OCI-LY7 (cell line): ENCODE measurements at regions not wholly inside any gene's neighbourhood (a gene's known extent, or its start where the extent isn't known, plus 50 kb on each side); places are given as distances from the start of the nearest gene placed in this dataset.

Source experiments
- BruUV-seq: library from RNA; stranded (reverse); fragments of 400-500 nt; replicated peaks from 2 replicates; lab custom pipeline; 2021; lab: Mats Ljungman, UMichigan
- CTCF ChIA-PET: fragments of 300-600 bp; sonication (Branson Sonifier 250); formaldehyde crosslinking; loops from one replicate; lab custom pipeline; 2022; ENCODE audit warnings: antibody characterized with exemption; ENCODE audit not compliant: unreplicated experiment; lab: Charles Lee
- POLR2A ChIA-PET: fragments of 300-600 bp; sonication (Branson Sonifier 250); formaldehyde crosslinking; loops from one replicate; lab custom pipeline; 2022; ENCODE audit warnings: antibody characterized with exemption; lab: Charles Lee
- DNase-seq: peaks from one replicate; pipeline ENCODE4 v3.0.0-alpha.2; 2015; ENCODE audit warnings: low spot score
- H2AFZ ChIP-seq: fragments of 200-600 bp; sonication (generic), shearing (Covaris generic); 2 replicates; pipeline ENCODE4 v1.6.1; 2014; ENCODE audit warnings: mild to moderate bottlenecking, antibody characterized with exemption, low read length, moderate library complexity
- H3K27ac ChIP-seq: fragments of 200-600 bp; sonication (generic); 2 replicates; pipeline ENCODE4 v1.5.1; 2014; ENCODE audit warnings: mixed run types, low read depth, mild to moderate bottlenecking, moderate library complexity, low read length, inconsistent platforms; ENCODE audit not compliant: poor library complexity, severe bottlenecking
- H3K36me3 ChIP-seq: fragments of 200-600 bp; sonication (generic); 2 replicates; pipeline ENCODE4 v1.6.1; 2014; ENCODE audit warnings: mild to moderate bottlenecking, antibody characterized with exemption, low read length, moderate library complexity, mixed read lengths; ENCODE audit not compliant: insufficient read depth
- H3K4me1 ChIP-seq: fragments of 200-600 bp; sonication (generic); 2 replicates; pipeline ENCODE4 v1.5.1; 2014; ENCODE audit warnings: mild to moderate bottlenecking, low read length; ENCODE audit not compliant: insufficient read depth, poor library complexity, severe bottlenecking
- H3K4me2 ChIP-seq: fragments of 200-600 bp; sonication (generic); 2 replicates; pipeline ENCODE4 v1.6.1; 2014; ENCODE audit warnings: mild to moderate bottlenecking, low read length
- H3K4me3 ChIP-seq: fragments of 200-600 bp; sonication (generic); 2 replicates; pipeline ENCODE4 v1.5.1; 2014; ENCODE audit warnings: mild to moderate bottlenecking, low read depth, low read length; ENCODE audit not compliant: poor library complexity, severe bottlenecking
- H3K79me2 ChIP-seq: fragments of 200-600 bp; sonication (generic); 2 replicates; pipeline ENCODE4 v1.6.1; 2016; ENCODE audit warnings: low read depth, mild to moderate bottlenecking, low read length, moderate library complexity, mixed read lengths; ENCODE audit not compliant: insufficient read depth
- H3K9me2 ChIP-seq: fragments of 200-600 bp; sonication (generic); 2 replicates; pipeline ENCODE4 v1.6.1; 2016; ENCODE audit warnings: mild to moderate bottlenecking, low read length, mixed read lengths; ENCODE audit not compliant: insufficient read depth
- H3K9me3 ChIP-seq: fragments of 200-600 bp; sonication (generic); 2 replicates; pipeline ENCODE4 v1.6.1; 2014; ENCODE audit warnings: mild to moderate bottlenecking, mixed run types, low read length, mixed read lengths
- H4K20me1 ChIP-seq: fragments of 200-600 bp; sonication (generic); 2 replicates; pipeline ENCODE4 v1.6.1; 2014; ENCODE audit warnings: mild to moderate bottlenecking, antibody characterized with exemption, low read length, moderate library complexity, mixed read lengths; ENCODE audit not compliant: insufficient read depth
- CTCF ChIP-seq: fragments of 200-600 bp; sonication (generic); conservative IDR thresholded peaks from 2 replicates; pipeline ENCODE4 v1.5.1; 2014; ENCODE audit warnings: mild to moderate bottlenecking, antibody characterized with exemption, low read length, moderate library complexity, mixed read lengths
- EZH2phosphoT487 ChIP-seq: fragments of 200-600 bp; sonication (generic); IDR thresholded peaks from 2 replicates; pipeline ENCODE4 v1.6.1; 2018; ENCODE audit warnings: low read depth, borderline replicate concordance, mild to moderate bottlenecking, mixed run types, antibody characterized with exemption, low read length, moderate library complexity, mixed read lengths
- intact Hi-C: fragments of 100-400 bp; cut with micrococcal nuclease; formaldehyde crosslinking; loops from one replicate; pipeline ENCODE4 v1.10.0; 2022; ENCODE audit not compliant: unreplicated experiment

DNA sequence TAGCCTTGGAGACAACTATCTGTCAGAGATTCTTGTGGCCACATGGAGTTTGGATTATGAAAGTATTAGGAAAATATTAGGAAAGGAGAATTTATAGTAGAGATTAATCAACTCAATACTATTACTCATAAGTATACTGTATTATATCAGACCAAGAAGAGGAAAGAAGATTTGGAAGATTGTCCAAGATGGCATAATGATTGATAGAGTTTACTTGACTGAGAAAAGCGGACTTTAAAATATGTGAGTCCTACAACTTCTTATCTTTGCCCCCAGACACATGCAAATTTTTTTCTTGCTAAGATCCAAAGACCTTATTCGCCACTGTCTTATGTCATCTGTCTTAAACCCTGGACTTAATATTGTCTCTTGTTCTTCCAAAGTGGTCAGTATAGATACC lies 54.8 kb upstream of the SHISA3 start:
- no peak overlapping the region for H3K4me2 ChIP-seq

DNA sequence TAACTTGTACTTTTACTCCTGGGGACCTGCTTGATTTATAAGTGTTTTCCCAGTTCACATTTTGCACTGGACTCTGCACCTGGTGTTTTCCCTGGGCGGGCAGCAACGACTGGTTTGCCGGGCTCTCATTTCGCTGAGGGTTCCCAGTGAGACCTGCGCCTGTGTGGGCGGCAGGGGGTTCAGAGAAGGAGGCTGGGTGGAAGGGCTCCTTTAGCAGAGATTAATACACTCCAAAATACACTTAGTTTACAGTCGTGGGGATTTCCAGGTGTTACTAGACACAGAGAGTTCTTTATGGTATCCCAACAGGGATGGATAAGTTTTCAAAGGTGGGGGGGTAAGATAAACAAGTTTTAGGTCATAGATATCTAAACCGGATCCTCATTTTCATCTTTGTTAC lies 53.0 kb upstream of the SHISA3 start:
- Histone ChIP-seq H3K4me3 (no peak overlapping the region), H3K9me3 (no peaks in the 10 kb centered on the region), H4K20me1 (no peaks in the 10 kb centered on the region), H2AFZ (no peak overlapping the region), H3K4me2 (peak overlapping the region; percentile 13; the same call in 1 of the 2 replicates), H3K27ac (no peak overlapping the region), H3K36me3 (no peaks in the 10 kb centered on the region), H3K4me1 (peaks cover 11% of the 10 kb centered on the region), H3K9me2 (no peaks in the 10 kb centered on the region), H3K79me2 (no peaks in the 10 kb centered on the region)
- intact Hi-C loops: no loop called here
- DNase-seq: no peak
- ChIA-PET CTCF (no interaction called here), POLR2A (no interaction called here)
- BruUV-seq: no TSS peak
- no peak for TF ChIP-seq EZH2phosphoT487
- TF ChIP-seq CTCF: no peak

More for the DNA sequence above, 54.8 kb upstream of the SHISA3 start:
- Histone ChIP-seq H3K36me3 (no peaks in the 10 kb centered on the region), H2AFZ (no peak overlapping the region), H4K20me1 (no peaks in the 10 kb centered on the region), H3K4me1 (peaks cover 11% of the 10 kb centered on the region), H3K27ac (no peak overlapping the region), H3K4me3 (no peak overlapping the region), H3K9me2 (no peaks in the 10 kb centered on the region), H3K79me2 (no peaks in the 10 kb centered on the region), H3K9me3 (no peaks in the 10 kb centered on the region)
- intact Hi-C loops: no loop called here
- TF ChIP-seq EZH2phosphoT487 (no peak), CTCF (no peak)
- no peak for DNase-seq
- BruUV-seq: no TSS peak
- POLR2A ChIA-PET: interaction anchor here (0.6 kb wide), 2 partner anchors 124 to 153 kb away, joined by 3 read pairs; no protein-coding TSS in a partner anchor
- CTCF ChIA-PET: no interaction called here

GRCh38 chr4:42344749-42345148 lies 52.5 kb upstream of the SHISA3 start:
- H4K20me1 ChIP-seq: no peaks in the 10 kb centered on the region
- no peak for DNase-seq
- TF ChIP-seq CTCF (no peak), EZH2phosphoT487 (no peak)
- no peaks in the 10 kb centered on the region for H3K36me3 ChIP-seq
- no peaks in the 10 kb centered on the region for H3K9me2 ChIP-seq
- CTCF ChIA-PET: no interaction called here
- POLR2A ChIA-PET: no interaction called here
- no peaks in the 10 kb centered on the region for H3K9me3 ChIP-seq
- no peak overlapping the region for H3K4me3 ChIP-seq
- peak overlapping the region; percentile 13; the same call in 1 of the 2 replicates for H3K4me2 ChIP-seq
- H3K27ac ChIP-seq: no peak overlapping the region
- intact Hi-C loops: no loop called here
- H3K79me2 ChIP-seq: no peaks in the 10 kb centered on the region
- no TSS peak for BruUV-seq
- peaks cover 11% of the 10 kb centered on the region for H3K4me1 ChIP-seq
- no peak overlapping the region for H2AFZ ChIP-seq
